H1 (cell line): ENCODE measurements at regions not wholly inside any gene's neighbourhood (a gene's known extent, or its start where the extent isn't known, plus 50 kb on each side); places are given as distances from the start of the nearest gene placed in this dataset.
A peak's percentile ranks its signal among the peaks of the same experiment; 100 is the strongest.

Source experiments
- CTCF ChIA-PET: fragments of 300-600 bp; sonication (Branson Sonifier 250); formaldehyde crosslinking; loops from one replicate; lab custom pipeline; 2021; ENCODE audit not compliant: partially characterized antibody; lab: Charles Lee
- POLR2A ChIA-PET: fragments of 300-600 bp; sonication (Branson Sonifier 250); formaldehyde crosslinking; loops from one replicate; lab custom pipeline; 2021; ENCODE audit warnings: inconsistent platforms; ENCODE audit not compliant: partially characterized antibody; lab: Charles Lee
- DNase-seq, 2 experiments: peaks; one replicate each; pipeline versions ENCODE4 v3.0.0 to v3.0.0-alpha.2; 2010 to 2022; ENCODE audit warnings: low spot score in 2 of 2, low read depth in 1 of 2, mixed read lengths in 1 of 2
- FAIRE-seq: peaks from 2 replicates; lab custom pipeline; 2011; peaks lifted over from hg19 to GRCh38; lab: Jason Lieb, UNC
- H2AFZ ChIP-seq: 2 replicates; pipeline ENCODE4 v1.8.1; 2012; ENCODE audit warnings: low read length, inconsistent platforms
- H2AK5ac ChIP-seq: 2 replicates; pipeline ENCODE4 v1.6.1; 2013; ENCODE audit warnings: low read depth, low read length
- H2BK120ac ChIP-seq: replicated peaks from 2 replicates; pipeline ENCODE3; 2013; ENCODE audit warnings: low read depth, low read length, inconsistent platforms
- H2BK12ac ChIP-seq: 2 replicates; pipeline ENCODE4 v1.6.1; 2013; ENCODE audit warnings: low read depth, low read length
- H2BK15ac ChIP-seq: 2 replicates; pipeline ENCODE4 v1.6.1; 2013; ENCODE audit warnings: low read length
- H2BK20ac ChIP-seq: 2 replicates; pipeline ENCODE4 v1.6.1; 2013; ENCODE audit warnings: low read length
- H2BK5ac ChIP-seq: 2 replicates; pipeline ENCODE4 v1.6.1; 2013; ENCODE audit warnings: low read depth, low read length
- H3K14ac ChIP-seq: 2 replicates; pipeline ENCODE4 v1.6.1; 2013; ENCODE audit warnings: inconsistent platforms; ENCODE audit not compliant: insufficient read length
- H3K18ac ChIP-seq: 2 replicates; pipeline ENCODE4 v1.6.1; 2013; ENCODE audit warnings: low read length; ENCODE audit errors: extremely low read depth
- H3K23ac ChIP-seq: 2 replicates; pipeline ENCODE4 v1.6.1; 2013; ENCODE audit warnings: inconsistent platforms; ENCODE audit not compliant: insufficient read length
- H3K23me2 ChIP-seq: 2 replicates; pipeline ENCODE4 v1.6.1; 2013; ENCODE audit warnings: low read depth, low read length
- H3K27ac ChIP-seq: 2 replicates; pipeline ENCODE4 v1.6.1; 2011; ENCODE audit warnings: low read depth, low read length, inconsistent platforms
- H3K27me3 ChIP-seq, 4 experiments: replicated peaks in 1 of 4; 1 replicate in 1 of 4; 2 replicates in 3 of 4; pipeline versions ENCODE4 v1.6.1 to v1.8.1; 2011 to 2013; ENCODE audit warnings: low read length in 3 of 4, mild to moderate bottlenecking in 3 of 4, inconsistent platforms in 2 of 4, mixed read lengths in 2 of 4, moderate library complexity in 1 of 4; ENCODE audit not compliant: control insufficient read depth in 3 of 4, insufficient read depth in 3 of 4; ENCODE audit errors: extremely low read depth in 1 of 4
- H3K36me3 ChIP-seq, 4 experiments: 2 replicates each; pipeline versions ENCODE4 v1.6.1 to v1.8.1; 2011 to 2013; ENCODE audit warnings: mild to moderate bottlenecking in 4 of 4, low read length in 3 of 4, moderate library complexity in 2 of 4, control low read depth in 1 of 4, inconsistent platforms in 1 of 4; ENCODE audit not compliant: insufficient read depth in 4 of 4, control insufficient read depth in 2 of 4
- H3K4ac ChIP-seq: replicated peaks from 2 replicates; pipeline ENCODE3; 2013; ENCODE audit warnings: low read length, low read depth, mixed read lengths, inconsistent platforms; ENCODE audit not compliant: insufficient read length
- H3K4me1 ChIP-seq, 4 experiments: replicated peaks in 1 of 4; 1 replicate in 1 of 4; 2 replicates in 3 of 4; pipeline versions ENCODE4 v1.6.1 to v1.8.1; 2011 to 2013; ENCODE audit warnings: low read length in 3 of 4, inconsistent platforms in 2 of 4, mixed read lengths in 1 of 4; ENCODE audit not compliant: insufficient read depth in 4 of 4, control insufficient read depth in 3 of 4
- H3K4me2 ChIP-seq, 2 experiments: 2 replicates each; pipeline versions ENCODE4 v1.6.1 to v1.8.1; 2011 to 2013; ENCODE audit warnings: low read depth in 2 of 2, low read length in 2 of 2, control low read depth in 1 of 2, inconsistent platforms in 1 of 2, mild to moderate bottlenecking in 1 of 2; ENCODE audit not compliant: insufficient read depth in 1 of 2
- H3K4me3 ChIP-seq, 4 experiments: fragments of 200-600, 300-600 bp in 1 of 4; sonication (generic), shearing (Covaris generic), sonication (Bioruptor Twin) in 1 of 4; 2 replicates each; pipeline versions ENCODE4 v1.5.1 to v1.8.1; 2011 to 2016; ENCODE audit warnings: low read length in 4 of 4, low read depth in 3 of 4, control low read depth in 2 of 4, inconsistent platforms in 2 of 4, mild to moderate bottlenecking in 2 of 4, mixed read lengths in 1 of 4, moderate library complexity in 1 of 4; ENCODE audit not compliant: insufficient read depth in 2 of 4; ENCODE audit errors: extremely low read depth in 1 of 4
- H3K56ac ChIP-seq: replicated peaks from 2 replicates; pipeline ENCODE3; 2013; ENCODE audit warnings: low read depth, mild to moderate bottlenecking, mixed read lengths, low read length, inconsistent platforms; ENCODE audit not compliant: insufficient read length
- H3K79me1 ChIP-seq: 2 replicates; pipeline ENCODE4 v1.6.1; 2013; ENCODE audit warnings: low read depth, low read length, control low read depth
- H3K79me2 ChIP-seq, 2 experiments: 2 replicates each; pipeline versions ENCODE4 v1.6.1 to v1.8.1; 2012 to 2013; ENCODE audit warnings: low read length in 2 of 2, mild to moderate bottlenecking in 2 of 2, inconsistent platforms in 1 of 2; ENCODE audit not compliant: insufficient read depth in 2 of 2, control insufficient read depth in 1 of 2
- H3K9ac ChIP-seq, 4 experiments: replicated peaks in 1 of 4; 1 replicate in 1 of 4; 2 replicates in 3 of 4; pipeline versions ENCODE4 v1.6.1 to v1.8.1; 2011 to 2013; ENCODE audit warnings: low read depth in 3 of 4, low read length in 3 of 4, control low read depth in 2 of 4, mild to moderate bottlenecking in 2 of 4, moderate library complexity in 2 of 4, inconsistent platforms in 1 of 4; ENCODE audit errors: extremely low read depth in 1 of 4
- H3K9me3 ChIP-seq, 2 experiments: 2 replicates each; pipeline versions ENCODE4 v1.6.1 to v1.8.1; 2012 to 2013; ENCODE audit warnings: mild to moderate bottlenecking in 2 of 2, moderate library complexity in 2 of 2, control low read depth in 1 of 2, inconsistent platforms in 1 of 2, low read depth in 1 of 2, low read length in 1 of 2, mixed read lengths in 1 of 2; ENCODE audit not compliant: insufficient read depth in 2 of 2
- H4K20me1 ChIP-seq, 2 experiments: replicated peaks in 1 of 2; 2 replicates each; pipeline versions ENCODE3 to v1.8.1; 2011 to 2013; ENCODE audit warnings: inconsistent platforms in 2 of 2, low read length in 2 of 2, mild to moderate bottlenecking in 1 of 2; ENCODE audit not compliant: insufficient read depth in 2 of 2, control insufficient read depth in 1 of 2
- H4K5ac ChIP-seq: 2 replicates; pipeline ENCODE4 v1.6.1; 2013; ENCODE audit warnings: low read length, low read depth, mixed read lengths, inconsistent platforms; ENCODE audit not compliant: insufficient read length
- H4K8ac ChIP-seq: 2 replicates; pipeline ENCODE4 v1.8.0; 2013; ENCODE audit warnings: mild to moderate bottlenecking, moderate library complexity, low read length, inconsistent platforms; ENCODE audit not compliant: insufficient read depth; ENCODE audit errors: extremely low read depth
- H4K91ac ChIP-seq: replicated peaks from 2 replicates; pipeline ENCODE3; 2013; ENCODE audit warnings: low read length, mixed read lengths, inconsistent platforms; ENCODE audit not compliant: insufficient read length
- GABPA ChIP-seq: IDR thresholded peaks from 2 replicates; pipeline ENCODE4 v1.6.1; 2011; ENCODE audit warnings: mild to moderate bottlenecking, low read length, moderate library complexity, borderline replicate concordance; ENCODE audit not compliant: insufficient read depth
- KDM5A ChIP-seq: fragments of 200-600 bp; IDR thresholded peaks from 2 replicates; pipeline ENCODE4 v1.7.1; 2012; ENCODE audit warnings: mild to moderate bottlenecking, low read length, inconsistent platforms, mixed read lengths
- SP4 ChIP-seq: IDR thresholded peaks from 2 replicates; pipeline ENCODE4 v1.6.1; 2012; ENCODE audit warnings: low read length, inconsistent platforms
- ZNF274 ChIP-seq: IDR thresholded peaks from 2 replicates; pipeline ENCODE4 v1.7.0; 2012; ENCODE audit warnings: low read length, borderline replicate concordance; ENCODE audit errors: extremely low read depth
- WGBS, 2 experiments: shearing (Covaris generic) in 1 of 2; methylation state at CpG; one replicate each; pipeline versions ENCODE4 v1.1.6 to v1.1.7; 2013 to 2015; ENCODE audit warnings: low lambda C conversion rate in 2 of 2, mixed read lengths in 2 of 2, inconsistent platforms in 1 of 2, low coverage in 1 of 2, missing lambda C conversion rate in 1 of 2; ENCODE audit not compliant: insufficient replicate concordance in 2 of 2, insufficient coverage in 1 of 2, insufficient read length in 1 of 2; ENCODE audit errors: extremely low coverage in 1 of 2, missing lambda C conversion rate in 1 of 2; 5-methylcytosine and 5-hydroxymethylcytosine counted together

DNA sequence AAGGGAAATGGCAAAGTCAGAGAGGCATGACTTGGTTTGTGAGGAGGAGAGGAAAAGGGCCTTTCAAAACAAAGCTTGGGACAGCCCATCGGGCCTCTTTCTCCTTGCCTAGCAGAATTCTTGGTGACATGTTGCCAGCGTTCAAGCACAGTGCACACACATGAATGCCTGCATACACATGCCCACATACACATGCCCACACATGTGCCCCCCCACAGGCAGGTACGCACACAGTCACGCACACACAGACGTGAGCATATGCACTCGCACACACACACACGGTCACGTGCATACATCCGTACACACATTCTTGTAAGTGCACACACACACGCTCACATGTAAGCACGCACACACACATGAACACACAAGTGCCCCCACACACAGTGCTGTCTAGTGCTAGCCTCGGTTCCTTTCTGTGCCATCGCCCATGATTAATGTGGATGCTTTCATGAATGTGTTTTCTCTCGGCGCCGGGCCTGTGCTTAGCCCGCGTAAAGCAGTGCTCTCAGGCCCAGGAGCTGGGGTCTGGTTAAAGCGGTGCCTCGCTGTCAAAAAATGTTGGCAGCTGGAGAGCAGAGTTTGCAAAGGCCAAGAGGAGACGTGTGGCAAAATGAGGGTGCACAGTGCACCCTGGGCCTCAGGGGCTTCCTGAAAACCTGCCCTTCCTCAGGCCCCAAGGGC, 328.8 kb upstream of the DIO3 start:
- no peaks in the 10 kb centered on the region for H3K23me2 ChIP-seq
- 88% methylated on average over 21 of the region's 21 CpGs; no CpG with 5 or more reads in 1 of the 2 experiments for WGBS, 2 experiments
- H3K4me2 ChIP-seq: no peak overlapping the region
- H3K18ac ChIP-seq: no peak overlapping the region; the same call in 1 of the 2 replicates
- no peak overlapping the region for H3K9ac ChIP-seq
- H4K5ac ChIP-seq: no peak overlapping the region
- POLR2A ChIA-PET: no interaction called here
- no peak overlapping the region for H3K23ac ChIP-seq
- no peak overlapping the region for H2BK15ac ChIP-seq
- TF ChIP-seq SP4 (no peak), GABPA (no peak), KDM5A (no peak), ZNF274 (no peak)
- TF ChIP-seq, all 59 proteins: peak for 0
- H3K9me3 ChIP-seq: no peaks in the 10 kb centered on the region
- no peak overlapping the region for H3K27ac ChIP-seq
- H3K4me3 ChIP-seq: no peak overlapping the region
- no peak overlapping the region for H3K4ac ChIP-seq
- no peak overlapping the region for H3K14ac ChIP-seq
- no peak overlapping the region for H2BK5ac ChIP-seq
- CTCF ChIA-PET: interaction anchor here (1.0 to 4.7 kb wide), 3 partner anchors 40 to 326 kb away, joined by 3 to 18 read pairs (median 16); no protein-coding TSS in a partner anchor
- H2BK12ac ChIP-seq: peak overlapping the region; percentile 45; the same call in 1 of the 2 replicates
- H2AK5ac ChIP-seq: no peak overlapping the region
- H3K36me3 ChIP-seq: no peaks in the 10 kb centered on the region
- H4K20me1 ChIP-seq: peaks cover 0 to 3% of the 10 kb centered on the region in 2 experiments
- peaks cover 0 to 6% (median 0%) of the 10 kb centered on the region in 4 experiments; a peak in 3 of 7 replicates for H3K4me1 ChIP-seq
- peak overlapping the region; percentile 84 for H2BK120ac ChIP-seq
- H3K27me3 ChIP-seq: no peaks in the 10 kb centered on the region; a peak in 1 of 7 replicates
- DNase-seq: peak in 1 of 2 experiments; percentile 43
- H3K79me2 ChIP-seq: no peaks in the 10 kb centered on the region
- no peak overlapping the region for H3K56ac ChIP-seq
- 0 out of 2 replicates have a peak overlapping the region, but pooled peaks have one; percentile 52 for H2AFZ ChIP-seq
- H4K91ac ChIP-seq: no peak overlapping the region
- H4K8ac ChIP-seq: no peak overlapping the region
- FAIRE-seq: no peak
- no peaks in the 10 kb centered on the region for H3K79me1 ChIP-seq
- no peak overlapping the region for H2BK20ac ChIP-seq
